Hepatocyte (in vitro differentiated cells): ENCODE measurements at regions not wholly inside any gene's neighbourhood (a gene's known extent, or its start where the extent isn't known, plus 50 kb on each side); places are given as distances from the start of the nearest gene placed in this dataset.

Experiments used
- EZH2 ChIP-seq: fragments of 200-600 bp; sonication (generic); IDR thresholded peaks from 2 replicates; pipeline ENCODE4 v1.6.1; 2016; ENCODE audit warnings: antibody characterized with exemption, mild to moderate bottlenecking, borderline replicate concordance
- TF ChIP-seq, protein P1 (sequence below): fragments of 200-600 bp; sonication (generic); IDR thresholded peaks from 2 replicates; pipeline ENCODE4 v1.5.1; 2016; ENCODE audit warnings: antibody characterized with exemption, mild to moderate bottlenecking; ENCODE audit not compliant: poor library complexity

DNA sequence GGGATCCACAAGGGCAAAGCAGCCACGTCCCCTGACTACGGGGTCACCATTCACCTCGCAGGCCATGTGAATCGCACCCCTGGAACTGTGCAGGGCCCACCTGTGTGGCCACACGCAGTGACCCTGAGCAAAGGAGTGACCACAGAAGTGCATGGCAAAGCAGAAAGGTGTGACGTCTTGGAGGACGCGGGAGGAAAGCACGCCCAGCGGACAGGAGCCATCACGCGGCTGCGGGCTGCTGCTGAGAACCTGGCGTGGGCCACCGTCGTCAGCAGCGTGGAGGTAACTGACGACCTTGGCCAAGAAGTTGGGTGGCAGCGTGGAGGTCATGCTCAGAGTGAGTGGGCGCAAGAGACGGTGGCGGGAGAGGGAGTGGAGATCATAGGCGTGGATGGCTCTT, 76.7 kb upstream of the C1orf174 start:
- TF ChIP-seq, protein P1, sequence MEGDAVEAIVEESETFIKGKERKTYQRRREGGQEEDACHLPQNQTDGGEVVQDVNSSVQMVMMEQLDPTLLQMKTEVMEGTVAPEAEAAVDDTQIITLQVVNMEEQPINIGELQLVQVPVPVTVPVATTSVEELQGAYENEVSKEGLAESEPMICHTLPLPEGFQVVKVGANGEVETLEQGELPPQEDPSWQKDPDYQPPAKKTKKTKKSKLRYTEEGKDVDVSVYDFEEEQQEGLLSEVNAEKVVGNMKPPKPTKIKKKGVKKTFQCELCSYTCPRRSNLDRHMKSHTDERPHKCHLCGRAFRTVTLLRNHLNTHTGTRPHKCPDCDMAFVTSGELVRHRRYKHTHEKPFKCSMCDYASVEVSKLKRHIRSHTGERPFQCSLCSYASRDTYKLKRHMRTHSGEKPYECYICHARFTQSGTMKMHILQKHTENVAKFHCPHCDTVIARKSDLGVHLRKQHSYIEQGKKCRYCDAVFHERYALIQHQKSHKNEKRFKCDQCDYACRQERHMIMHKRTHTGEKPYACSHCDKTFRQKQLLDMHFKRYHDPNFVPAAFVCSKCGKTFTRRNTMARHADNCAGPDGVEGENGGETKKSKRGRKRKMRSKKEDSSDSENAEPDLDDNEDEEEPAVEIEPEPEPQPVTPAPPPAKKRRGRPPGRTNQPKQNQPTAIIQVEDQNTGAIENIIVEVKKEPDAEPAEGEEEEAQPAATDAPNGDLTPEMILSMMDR: no peak
- TF ChIP-seq EZH2: no peak
